Esophagus squamous epithelium (tissue), 4 donors: ENCODE measurements at regions not wholly inside any gene's neighbourhood (a gene's known extent, or its start where the extent isn't known, plus 50 kb on each side); places are given as distances from the start of the nearest gene placed in this dataset.

Experiments used
- POLR2A ChIP-seq, 4 donors: fragments of 450-650 bp; IDR thresholded peaks; one replicate each; pipeline ENCODE4 v1.6.1; 2017; ENCODE audit warnings: antibody characterized with exemption in 4 of 4, mild to moderate bottlenecking in 4 of 4, moderate library complexity in 3 of 4
- TF ChIP-seq, protein P1 (sequence below), 6 experiments: fragments of 450-650 bp in 4 of 6; fragments of 200-600 bp in 2 of 6; sonication (generic) in 2 of 6; IDR thresholded peaks; one replicate each; pipeline ENCODE4 v1.5.1; 2016 to 2019; ENCODE audit warnings: antibody characterized with exemption in 6 of 6, mild to moderate bottlenecking in 4 of 6, moderate library complexity in 4 of 6

DNA sequence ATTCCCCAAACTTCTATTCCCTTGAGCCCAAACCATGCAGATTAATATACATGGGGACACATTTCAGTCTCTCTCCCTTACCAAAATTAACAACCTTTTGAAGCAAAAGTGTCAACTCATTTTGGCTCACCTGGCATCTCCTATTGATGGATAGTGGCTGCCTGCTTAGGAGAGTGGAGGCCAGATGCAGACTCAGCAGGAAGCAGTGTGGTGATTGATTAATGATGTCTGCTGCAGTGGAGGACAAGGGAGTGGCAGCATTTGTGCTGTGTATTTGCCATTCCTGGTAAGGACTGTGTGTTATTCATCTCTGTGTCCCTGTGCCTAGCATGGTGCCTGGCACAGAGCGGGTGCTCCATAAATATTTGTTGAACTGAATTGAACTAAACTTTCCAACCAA lies 590.1 kb downstream of the RAB28 start:
- TF ChIP-seq, protein P1, sequence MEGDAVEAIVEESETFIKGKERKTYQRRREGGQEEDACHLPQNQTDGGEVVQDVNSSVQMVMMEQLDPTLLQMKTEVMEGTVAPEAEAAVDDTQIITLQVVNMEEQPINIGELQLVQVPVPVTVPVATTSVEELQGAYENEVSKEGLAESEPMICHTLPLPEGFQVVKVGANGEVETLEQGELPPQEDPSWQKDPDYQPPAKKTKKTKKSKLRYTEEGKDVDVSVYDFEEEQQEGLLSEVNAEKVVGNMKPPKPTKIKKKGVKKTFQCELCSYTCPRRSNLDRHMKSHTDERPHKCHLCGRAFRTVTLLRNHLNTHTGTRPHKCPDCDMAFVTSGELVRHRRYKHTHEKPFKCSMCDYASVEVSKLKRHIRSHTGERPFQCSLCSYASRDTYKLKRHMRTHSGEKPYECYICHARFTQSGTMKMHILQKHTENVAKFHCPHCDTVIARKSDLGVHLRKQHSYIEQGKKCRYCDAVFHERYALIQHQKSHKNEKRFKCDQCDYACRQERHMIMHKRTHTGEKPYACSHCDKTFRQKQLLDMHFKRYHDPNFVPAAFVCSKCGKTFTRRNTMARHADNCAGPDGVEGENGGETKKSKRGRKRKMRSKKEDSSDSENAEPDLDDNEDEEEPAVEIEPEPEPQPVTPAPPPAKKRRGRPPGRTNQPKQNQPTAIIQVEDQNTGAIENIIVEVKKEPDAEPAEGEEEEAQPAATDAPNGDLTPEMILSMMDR (IDR thresholded peaks at IDR 0.05) = no peak
- TF ChIP-seq POLR2A (IDR thresholded peaks at IDR 0.05) = no peak
